ENCODE measurements at regions not wholly inside any gene's neighbourhood (a gene's known extent, or its start where the extent isn't known, plus 50 kb on each side); places are given as distances from the start of the nearest gene placed in this dataset.

- TF ChIP-seq CTCF (IDR thresholded peaks at IDR 0.05; ENCODE audit: insufficient read depth, low read depth, low read length) (no peak), EZH2 (IDR thresholded peaks at IDR 0.05; ENCODE audit: insufficient read depth, low read length) (no peak)
Measured at GRCh38 chr16:16798504-16798903, 419.6 kb downstream of the NPIPA7 start.

Measured in astrocyte (in vitro differentiated cells and primary cell).